ENCODE measurements at regions not wholly inside any gene's neighbourhood (a gene's known extent, or its start where the extent isn't known, plus 50 kb on each side); places are given as distances from the start of the nearest gene placed in this dataset.
A peak's percentile ranks its signal among the peaks of the same experiment; 100 is the strongest.

DNA sequence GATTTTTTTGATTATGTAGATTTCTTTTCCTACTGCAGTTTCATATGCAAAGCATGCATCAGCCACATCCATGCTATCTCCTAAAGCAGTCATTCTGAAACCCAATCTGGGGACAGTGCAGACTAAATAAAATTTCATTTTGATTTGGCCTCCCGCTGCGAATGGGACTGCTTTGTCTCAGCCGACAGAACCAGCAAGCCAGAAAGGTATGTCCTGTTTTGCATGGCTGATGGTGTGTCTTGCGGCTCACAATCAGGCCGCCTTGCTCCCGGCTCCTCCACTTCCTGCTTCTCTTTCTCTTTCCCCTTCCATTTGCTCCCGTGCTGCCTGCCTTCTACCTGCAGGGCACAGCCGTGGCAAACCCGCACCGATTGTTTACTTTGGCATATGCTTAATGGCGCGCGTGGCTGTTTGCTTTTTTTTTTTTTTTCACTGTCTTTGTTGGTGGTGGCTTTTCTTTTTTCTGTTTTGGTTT is 419.6 kb upstream of the POU3F3 start:
- TF ChIP-seq, protein P1, sequence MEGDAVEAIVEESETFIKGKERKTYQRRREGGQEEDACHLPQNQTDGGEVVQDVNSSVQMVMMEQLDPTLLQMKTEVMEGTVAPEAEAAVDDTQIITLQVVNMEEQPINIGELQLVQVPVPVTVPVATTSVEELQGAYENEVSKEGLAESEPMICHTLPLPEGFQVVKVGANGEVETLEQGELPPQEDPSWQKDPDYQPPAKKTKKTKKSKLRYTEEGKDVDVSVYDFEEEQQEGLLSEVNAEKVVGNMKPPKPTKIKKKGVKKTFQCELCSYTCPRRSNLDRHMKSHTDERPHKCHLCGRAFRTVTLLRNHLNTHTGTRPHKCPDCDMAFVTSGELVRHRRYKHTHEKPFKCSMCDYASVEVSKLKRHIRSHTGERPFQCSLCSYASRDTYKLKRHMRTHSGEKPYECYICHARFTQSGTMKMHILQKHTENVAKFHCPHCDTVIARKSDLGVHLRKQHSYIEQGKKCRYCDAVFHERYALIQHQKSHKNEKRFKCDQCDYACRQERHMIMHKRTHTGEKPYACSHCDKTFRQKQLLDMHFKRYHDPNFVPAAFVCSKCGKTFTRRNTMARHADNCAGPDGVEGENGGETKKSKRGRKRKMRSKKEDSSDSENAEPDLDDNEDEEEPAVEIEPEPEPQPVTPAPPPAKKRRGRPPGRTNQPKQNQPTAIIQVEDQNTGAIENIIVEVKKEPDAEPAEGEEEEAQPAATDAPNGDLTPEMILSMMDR (conservative IDR thresholded peaks at IDR 0.05; ENCODE audit: control insufficient read depth, insufficient read depth, low read depth, low read length) = no peak
- no peak overlapping the region for H3K4me3 ChIP-seq (ENCODE audit: control insufficient read depth, low read depth, low read length)
- DNase-seq (ENCODE audit: low read depth) = no peak

DNA sequence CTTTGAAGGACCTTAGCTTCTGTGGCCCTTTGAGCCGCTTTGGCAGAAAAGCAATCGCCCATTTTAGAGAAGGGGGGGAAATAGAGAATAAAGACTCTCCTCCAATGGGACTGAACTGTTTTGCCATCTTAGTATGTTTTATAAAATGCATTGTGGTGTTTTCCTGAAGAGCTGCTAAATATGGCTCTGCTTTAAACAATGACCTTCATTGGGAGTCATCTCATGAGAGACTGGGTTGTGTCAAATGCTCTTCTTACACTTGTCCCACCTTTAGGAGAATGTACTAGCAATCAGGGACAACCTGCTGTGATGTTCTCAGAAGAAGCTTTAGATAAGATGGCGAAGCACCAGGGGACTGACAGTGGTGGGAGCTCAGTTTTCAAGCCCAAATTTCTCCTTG is 418.9 kb upstream of the POU3F3 start:
- TF ChIP-seq, protein P1 (conservative IDR thresholded peaks at IDR 0.05; ENCODE audit: control insufficient read depth, insufficient read depth, low read depth, low read length) = no peak

DNA sequence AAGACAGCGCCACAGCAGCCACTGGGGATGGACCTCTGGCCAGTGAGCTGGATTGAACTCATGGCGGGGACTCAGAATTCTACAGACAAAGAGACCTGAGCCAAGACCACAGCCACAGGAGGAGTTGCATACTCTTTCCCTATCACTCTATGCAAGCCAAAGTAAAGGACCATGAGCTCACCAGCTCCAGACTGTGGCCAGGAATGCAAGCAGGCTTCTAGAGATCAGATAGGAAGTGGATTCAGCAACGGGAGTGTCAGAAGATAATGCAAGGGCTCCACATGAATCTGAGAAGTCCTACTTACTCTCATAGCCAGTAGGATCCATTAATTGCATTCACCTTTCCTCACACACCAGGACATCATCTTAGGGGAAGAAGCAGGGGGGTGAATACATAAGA is 415.4 kb upstream of the POU3F3 start:
- DNase-seq (ENCODE audit: low read depth) = no peak
- TF ChIP-seq, protein P1 (conservative IDR thresholded peaks at IDR 0.05; ENCODE audit: control insufficient read depth, insufficient read depth, low read depth, low read length) = no peak
- no peak overlapping the region for H3K4me3 ChIP-seq (ENCODE audit: control insufficient read depth, low read depth, low read length)

More for the DNA sequence above, 418.9 kb upstream of the POU3F3 start:
- DNase-seq (ENCODE audit: low read depth) = no peak
- H3K4me3 ChIP-seq (ENCODE audit: control insufficient read depth, low read depth, low read length) = no peak overlapping the region

DNA sequence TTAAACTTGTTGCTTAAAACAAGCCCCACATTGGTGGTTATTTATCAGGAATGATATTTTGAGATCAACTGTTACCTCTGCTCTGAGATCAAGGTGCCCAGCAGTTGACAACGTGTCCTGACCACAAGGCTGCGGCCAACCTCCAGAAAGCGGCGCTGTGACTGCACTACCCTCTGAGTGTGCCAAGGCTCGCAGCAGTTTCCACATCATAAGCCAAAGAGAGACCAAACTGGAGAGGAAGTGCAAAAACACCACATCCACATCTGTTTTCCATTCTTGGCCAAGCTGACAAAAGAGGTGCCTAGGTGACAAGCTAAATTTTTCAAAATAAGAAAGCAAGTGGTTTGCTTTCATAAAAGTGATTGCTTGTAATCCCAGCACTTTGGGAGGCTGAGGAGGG is 410.8 kb upstream of the POU3F3 start:
- TF ChIP-seq, protein P1 (conservative IDR thresholded peaks at IDR 0.05; ENCODE audit: control insufficient read depth, insufficient read depth, low read depth, low read length) = no peak

DNA sequence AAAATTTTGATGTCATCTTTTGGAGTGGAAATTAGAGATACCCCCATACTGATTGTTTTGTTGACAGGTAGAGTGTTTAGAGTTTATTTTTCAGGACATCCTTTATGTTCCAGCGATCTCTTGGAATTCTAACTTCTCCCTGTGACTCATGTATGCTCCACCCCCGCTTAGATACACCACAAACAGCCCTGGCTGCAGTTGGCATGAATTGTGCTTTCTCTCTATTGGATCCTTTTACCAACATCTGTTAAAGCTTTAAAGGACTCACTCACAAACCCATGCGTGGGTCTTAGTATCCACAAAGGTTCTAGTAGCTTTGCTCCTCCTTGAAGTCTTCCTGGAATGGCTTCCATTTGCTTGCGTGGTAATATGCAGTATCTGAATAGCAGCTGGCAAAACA is 409.5 kb upstream of the POU3F3 start:
- peak; percentile 19 for DNase-seq (ENCODE audit: low read depth)
- no peak overlapping the region for H3K4me3 ChIP-seq (ENCODE audit: control insufficient read depth, low read depth, low read length)
- TF ChIP-seq, protein P1 (conservative IDR thresholded peaks at IDR 0.05; ENCODE audit: control insufficient read depth, insufficient read depth, low read depth, low read length) = no peak

More for the DNA sequence above, 410.8 kb upstream of the POU3F3 start:
- no peak overlapping the region for H3K4me3 ChIP-seq (ENCODE audit: control insufficient read depth, low read depth, low read length)
- DNase-seq (ENCODE audit: low read depth) = no peak

DNA sequence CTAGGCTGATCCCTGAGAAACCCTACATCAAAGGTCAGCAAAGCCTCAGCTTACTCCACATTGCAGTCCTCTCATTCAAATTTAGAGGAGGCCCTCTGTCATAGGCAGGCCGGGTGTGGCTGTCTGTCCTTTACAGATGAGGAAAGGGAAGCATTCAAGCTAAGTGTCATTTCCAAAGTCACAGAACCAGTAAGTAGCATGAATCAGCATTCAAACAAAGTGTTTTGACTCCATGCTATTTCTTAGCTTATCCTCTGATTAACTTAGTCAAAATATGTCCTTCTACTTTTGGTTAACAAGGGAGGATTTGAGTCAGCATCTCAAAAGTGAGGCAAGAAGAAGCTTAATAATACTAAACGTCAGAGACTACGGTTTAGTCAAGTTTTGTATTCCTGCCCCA is 409.0 kb upstream of the POU3F3 start:
- TF ChIP-seq, protein P1 (conservative IDR thresholded peaks at IDR 0.05; ENCODE audit: control insufficient read depth, insufficient read depth, low read depth, low read length) = no peak
- no peak for DNase-seq (ENCODE audit: low read depth)
- no peak overlapping the region for H3K4me3 ChIP-seq (ENCODE audit: control insufficient read depth, low read depth, low read length)
